ENCODE measurements at regions not wholly inside any gene's neighbourhood (a gene's known extent, or its start where the extent isn't known, plus 50 kb on each side); places are given as distances from the start of the nearest gene placed in this dataset.
"Not testable (repeated sequence)": the region's sequence is repeated elsewhere in the genome, so short reads cannot be mapped to it uniquely, and the experiment has no call there.

DNA sequence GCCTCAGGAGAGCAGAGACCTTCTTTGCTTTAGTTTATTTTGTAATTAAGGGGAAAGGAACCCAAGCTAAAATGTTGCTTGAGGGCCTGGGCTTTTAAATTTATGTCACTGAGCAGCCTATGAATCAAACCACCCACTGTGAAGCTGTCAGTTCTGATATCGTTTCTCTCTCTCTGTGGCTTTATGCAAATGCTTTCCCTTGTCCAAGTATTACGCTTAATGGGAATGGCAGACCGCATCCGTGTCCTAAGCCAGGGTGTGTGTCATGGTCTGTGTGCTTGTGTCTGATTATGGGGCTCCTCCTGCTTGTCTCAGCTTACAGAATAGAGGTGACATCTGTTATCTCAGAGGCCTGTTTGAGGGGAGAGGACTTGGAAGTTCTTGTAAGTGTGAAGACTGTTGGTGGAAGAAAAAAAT lies 82.4 kb downstream of the EBLN2 start:
- Histone ChIP-seq H3K36me3 (no peaks in the 10 kb centered on the region), H3K9ac (peak overlapping the region in 1 of 11 experiments; percentile 24; a peak in 1 of 22 replicates), H3K4me1 (peaks cover 7 to 29% (median 24%) of the 10 kb centered on the region in 10 experiments; a peak in 16 of 20 replicates), H4K20me1 (peaks cover 0 to 11% (median 0%) of the 10 kb centered on the region in 11 experiments; a peak in 1 of 22 replicates), H3K4me3 (no peak overlapping the region), H3K27ac (no peak overlapping the region), H3K27me3 (no peaks in the 10 kb centered on the region), H3K9me3 (replicated peaks in 1 of 11) (no peaks in the 10 kb centered on the region), H3K4me2 (peak overlapping the region in 7 of 11 experiments; percentile 6 to 35 (median 18); a peak in 7 of 22 replicates)
- no peak for TF ChIP-seq Cebpa-rat (IDR thresholded peaks at IDR 0.05)

DNA sequence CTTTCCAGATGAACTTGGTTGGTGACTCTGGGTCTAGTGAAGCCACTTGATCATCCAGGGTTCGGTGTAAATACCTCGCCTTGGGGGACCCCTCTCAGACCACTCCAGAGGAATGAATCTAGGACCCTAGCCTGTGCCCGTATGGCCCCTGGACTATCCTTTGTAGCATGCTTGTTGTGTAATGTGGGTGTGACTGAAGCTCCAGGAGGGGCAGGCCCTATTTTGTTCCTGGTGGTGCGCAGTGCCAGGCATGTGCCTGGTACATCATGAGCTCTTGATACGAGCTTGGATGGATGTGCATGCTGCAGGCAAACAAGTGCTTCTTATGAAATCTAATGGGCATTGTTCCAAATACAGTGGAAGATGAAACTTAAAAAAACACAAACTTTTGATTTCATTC lies 82.8 kb downstream of the EBLN2 start:
- H3K9me3 ChIP-seq (replicated peaks in 1 of 11) = no peaks in the 10 kb centered on the region
- no peak for TF ChIP-seq Cebpa-rat (IDR thresholded peaks at IDR 0.05)
- peaks cover 7 to 29% (median 24%) of the 10 kb centered on the region in 10 experiments; a peak in 16 of 20 replicates for H3K4me1 ChIP-seq
- peaks cover 0 to 11% (median 0%) of the 10 kb centered on the region in 11 experiments; a peak in 1 of 22 replicates for H4K20me1 ChIP-seq
- H3K9ac ChIP-seq = no peak overlapping the region
- H3K4me3 ChIP-seq = no peak overlapping the region
- peak overlapping the region in 6 of 11 experiments; percentile 6 to 35 (median 19); a peak in 4 of 22 replicates for H3K4me2 ChIP-seq
- H3K27me3 ChIP-seq = no peaks in the 10 kb centered on the region
- no peak overlapping the region for H3K27ac ChIP-seq
- H3K36me3 ChIP-seq = no peaks in the 10 kb centered on the region

- H3K4me1 ChIP-seq = peaks cover 7 to 29% (median 24%) of the 10 kb centered on the region in 10 experiments; a peak in 16 of 20 replicates
- H3K9ac ChIP-seq = no peak overlapping the region
- H3K4me2 ChIP-seq = 0 out of 22 replicates have a peak overlapping the region, but pooled peaks of 1 of the 11 experiments have one; percentile 5
- peaks cover 0 to 11% (median 0%) of the 10 kb centered on the region in 11 experiments; a peak in 1 of 22 replicates for H4K20me1 ChIP-seq
- no peak for TF ChIP-seq Cebpa-rat (IDR thresholded peaks at IDR 0.05)
- H3K9me3 ChIP-seq (replicated peaks in 1 of 11) = no peaks in the 10 kb centered on the region
- H3K4me3 ChIP-seq = no peak overlapping the region
- H3K36me3 ChIP-seq = no peaks in the 10 kb centered on the region
- H3K27ac ChIP-seq = no peak overlapping the region
- H3K27me3 ChIP-seq = no peaks in the 10 kb centered on the region
These were observed 83.4 kb downstream of the EBLN2 start for GRCh38 chr3:73144828-73145227.

- H3K4me2 ChIP-seq = not testable (repeated sequence)
These were observed 86.0 kb downstream of the EBLN2 start for GRCh38 chr3:73147479-73147878.

GRCh38 chr3:73148206-73148605 lies 86.7 kb downstream of the EBLN2 start:
- Histone ChIP-seq H3K9ac (no peak overlapping the region), H3K4me3 (no peak overlapping the region), H3K36me3 (no peaks in the 10 kb centered on the region; a peak in 1 of 22 replicates), H3K27ac (no peak overlapping the region), H3K4me1 (peaks cover 6 to 25% (median 20%) of the 10 kb centered on the region in 10 experiments; a peak in 14 of 20 replicates), H4K20me1 (peaks cover 0 to 11% (median 0%) of the 10 kb centered on the region in 11 experiments; a peak in 1 of 22 replicates), H3K9me3 (replicated peaks in 1 of 11) (peaks cover 0 to 5% (median 3%) of the 10 kb centered on the region in 11 experiments; a peak in 10 of 22 replicates), H3K27me3 (no peaks in the 10 kb centered on the region), H3K4me2 (no peak overlapping the region)
- TF ChIP-seq Cebpa-rat (IDR thresholded peaks at IDR 0.05) = no peak

More at GRCh38 chr3:73147479-73147878, 86.0 kb downstream of the EBLN2 start:
- not testable (repeated sequence) for H3K9me3 ChIP-seq (replicated peaks in 1 of 11); H3K36me3 ChIP-seq; H3K4me3 ChIP-seq; H3K27me3 ChIP-seq; H3K27ac ChIP-seq; H3K9ac ChIP-seq
- H4K20me1 ChIP-seq = peaks cover 0 to 11% (median 0%) of the 10 kb centered on the region in 11 experiments; a peak in 1 of 22 replicates
- peaks cover 4 to 21% (median 17%) of the 10 kb centered on the region in 10 experiments; a peak in 15 of 20 replicates for H3K4me1 ChIP-seq

DNA sequence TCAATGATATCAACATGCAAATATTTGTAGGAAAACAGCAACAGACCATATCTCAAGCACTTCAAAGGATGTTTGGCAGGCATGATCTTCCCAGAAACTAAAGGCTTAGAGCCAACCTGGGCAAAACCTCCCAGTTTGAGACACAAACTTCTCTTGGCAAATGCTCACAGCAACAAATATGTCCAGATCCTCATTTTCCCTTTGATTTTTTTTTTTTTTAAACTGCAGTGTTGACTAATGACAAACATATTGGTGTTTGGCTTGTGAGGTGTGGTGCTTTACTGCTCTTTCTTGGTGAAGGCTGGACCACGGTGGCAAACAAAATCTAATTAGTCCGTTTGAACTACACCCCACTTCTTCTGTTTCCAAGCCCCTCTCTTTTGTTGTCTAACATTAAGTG lies 87.2 kb downstream of the EBLN2 start:
- Histone ChIP-seq H3K4me3 (no peak overlapping the region), H3K9me3 (replicated peaks in 1 of 11) (peaks cover 0 to 10% (median 7%) of the 10 kb centered on the region in 11 experiments; a peak in 12 of 22 replicates), H3K27ac (no peak overlapping the region), H3K4me1 (peaks cover 3 to 22% (median 15%) of the 10 kb centered on the region in 10 experiments; a peak in 14 of 20 replicates), H3K36me3 (no peaks in the 10 kb centered on the region; a peak in 1 of 22 replicates), H3K9ac (no peak overlapping the region), H3K4me2 (no peak overlapping the region), H3K27me3 (no peaks in the 10 kb centered on the region), H4K20me1 (peaks cover 0 to 7% (median 0%) of the 10 kb centered on the region in 11 experiments; a peak in 1 of 22 replicates)
- TF ChIP-seq Cebpa-rat (IDR thresholded peaks at IDR 0.05) = no peak

GRCh38 chr3:73150369-73151130 lies 89.1 kb downstream of the EBLN2 start:
- Histone ChIP-seq H3K27me3 (no peaks in the 10 kb centered on the region), H3K9me3 (replicated peaks in 1 of 11) (peaks cover 0 to 11% (median 7%) of the 10 kb centered on the region in 11 experiments; a peak in 12 of 22 replicates)

DNA sequence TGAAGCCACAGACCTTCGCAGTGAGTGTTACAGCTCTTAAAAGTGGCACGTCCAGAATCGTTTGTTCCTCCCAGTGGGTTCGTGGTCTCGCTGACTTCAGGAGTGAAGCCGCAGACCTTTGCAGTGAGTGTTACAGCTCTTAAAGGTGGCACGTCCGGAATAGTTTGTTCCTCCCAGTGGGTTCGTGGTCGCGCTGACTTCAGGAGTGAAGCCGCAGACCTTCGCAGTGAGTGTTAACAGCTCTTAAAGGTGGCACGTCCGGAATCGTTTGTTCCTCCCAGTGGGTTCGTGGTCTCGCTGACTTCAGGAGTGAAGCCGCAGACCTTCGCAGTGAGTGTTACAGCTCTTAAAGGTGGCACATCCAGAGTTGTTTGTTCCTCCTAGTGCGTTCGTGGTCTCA lies 91.1 kb downstream of the EBLN2 start:
- H3K27me3 ChIP-seq, H3K27ac ChIP-seq, H3K9ac ChIP-seq, H4K20me1 ChIP-seq, H3K36me3 ChIP-seq, H3K4me3 ChIP-seq: not testable (repeated sequence)
- Histone ChIP-seq H3K4me1 (peaks cover 0 to 10% (median 8%) of the 10 kb centered on the region in 10 experiments; a peak in 9 of 20 replicates), H3K4me2 (peak overlapping the region; percentile 20 to 67 (median 39); a peak in 18 of 22 replicates), H3K9me3 (replicated peaks in 1 of 11) (peaks cover 0 to 11% (median 7%) of the 10 kb centered on the region in 11 experiments; a peak in 12 of 22 replicates)

More at GRCh38 chr3:73150369-73151130, 89.1 kb downstream of the EBLN2 start:
- H3K4me1 ChIP-seq = peaks cover 0 to 12% (median 10%) of the 10 kb centered on the region in 10 experiments; a peak in 10 of 20 replicates
- H3K27ac ChIP-seq = no peak overlapping the region
- no peaks in the 10 kb centered on the region; a peak in 1 of 22 replicates for H3K36me3 ChIP-seq
- no peak overlapping the region for H3K4me2 ChIP-seq
- no peaks in the 10 kb centered on the region for H4K20me1 ChIP-seq
- no peak overlapping the region for H3K4me3 ChIP-seq
- no peak for TF ChIP-seq Cebpa-rat (IDR thresholded peaks at IDR 0.05)
- no peak overlapping the region for H3K9ac ChIP-seq

GRCh38 chr3:73153057-73153456 lies 91.6 kb downstream of the EBLN2 start:
- H3K27me3 ChIP-seq, H3K27ac ChIP-seq, H3K9ac ChIP-seq, H3K4me3 ChIP-seq, H3K36me3 ChIP-seq, H4K20me1 ChIP-seq: not testable (repeated sequence)
- Histone ChIP-seq H3K9me3 (replicated peaks in 1 of 11) (peaks cover under 1 to 14% (median 7%) of the 10 kb centered on the region in 11 experiments; a peak in 12 of 22 replicates), H3K4me2 (peak overlapping the region in 9 of 11 experiments; percentile 20 to 67 (median 40); a peak in 16 of 22 replicates), H3K4me1 (peaks cover 0 to 10% (median 8%) of the 10 kb centered on the region in 10 experiments; a peak in 9 of 20 replicates)

- Histone ChIP-seq H3K4me1 (peaks cover 0 to 10% (median 8%) of the 10 kb centered on the region in 10 experiments; a peak in 9 of 20 replicates), H3K9me3 (replicated peaks in 1 of 11) (peaks cover 4 to 21% (median 13%) of the 10 kb centered on the region in 11 experiments; a peak in 18 of 22 replicates), H3K4me2 (0 out of 22 replicates have a peak overlapping the region, but pooled peaks of 1 of the 11 experiments have one; percentile 9)
- not testable (repeated sequence) for H3K4me3 ChIP-seq, H3K27ac ChIP-seq, H3K36me3 ChIP-seq, H4K20me1 ChIP-seq, H3K9ac ChIP-seq, H3K27me3 ChIP-seq
These were observed 92.8 kb downstream of the EBLN2 start for GRCh38 chr3:73154261-73154660.

- not testable (repeated sequence) for H3K27ac ChIP-seq, H3K4me3 ChIP-seq, H3K36me3 ChIP-seq, H4K20me1 ChIP-seq, H3K9ac ChIP-seq, H3K4me2 ChIP-seq, H3K27me3 ChIP-seq
- peaks cover 4 to 23% (median 16%) of the 10 kb centered on the region in 11 experiments; a peak in 18 of 22 replicates for H3K9me3 ChIP-seq (replicated peaks in 1 of 11)
- peaks cover 0 to 10% (median 8%) of the 10 kb centered on the region in 10 experiments; a peak in 9 of 20 replicates for H3K4me1 ChIP-seq
These were observed 94.0 kb downstream of the EBLN2 start for GRCh38 chr3:73155441-73155840.

Measured in BLaER1 treated with 17β-estradiol and CSF1 and Interleukin-3, amounts not matched to agents 10 nM and 100 nM (cell line).